ENCODE measurements at regions not wholly inside any gene's neighbourhood (a gene's known extent, or its start where the extent isn't known, plus 50 kb on each side); places are given as distances from the start of the nearest gene placed in this dataset.
"Not testable (repeated sequence)": the region's sequence is repeated elsewhere in the genome, so short reads cannot be mapped to it uniquely, and the experiment has no call there.

GRCh38 chr15:37394402-37395099, 294.2 kb upstream of the MEIS2 start:
- DNase-seq (ENCODE audit: low spot score): no peak
- intact Hi-C loops (cut with DNase I): no loop called here

DNA sequence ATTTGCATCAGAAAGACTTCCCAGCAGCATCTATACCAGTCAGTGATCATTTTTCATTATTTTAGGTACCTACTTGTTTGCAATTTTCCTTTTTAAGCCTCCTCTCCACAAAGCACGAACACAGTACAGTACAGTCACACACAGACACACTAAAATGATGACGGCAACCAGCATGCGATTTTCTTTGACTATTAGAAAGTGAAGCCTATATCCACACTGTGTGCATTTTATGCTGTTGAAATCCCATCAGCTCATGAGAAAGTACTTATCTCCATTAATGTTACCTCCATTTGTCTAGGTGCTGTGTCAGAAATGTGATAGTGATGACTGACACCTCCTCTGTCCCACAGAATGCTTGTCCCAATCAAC, 294.7 kb upstream of the MEIS2 start:
- intact Hi-C loops (cut with DNase I): no loop called here

DNA sequence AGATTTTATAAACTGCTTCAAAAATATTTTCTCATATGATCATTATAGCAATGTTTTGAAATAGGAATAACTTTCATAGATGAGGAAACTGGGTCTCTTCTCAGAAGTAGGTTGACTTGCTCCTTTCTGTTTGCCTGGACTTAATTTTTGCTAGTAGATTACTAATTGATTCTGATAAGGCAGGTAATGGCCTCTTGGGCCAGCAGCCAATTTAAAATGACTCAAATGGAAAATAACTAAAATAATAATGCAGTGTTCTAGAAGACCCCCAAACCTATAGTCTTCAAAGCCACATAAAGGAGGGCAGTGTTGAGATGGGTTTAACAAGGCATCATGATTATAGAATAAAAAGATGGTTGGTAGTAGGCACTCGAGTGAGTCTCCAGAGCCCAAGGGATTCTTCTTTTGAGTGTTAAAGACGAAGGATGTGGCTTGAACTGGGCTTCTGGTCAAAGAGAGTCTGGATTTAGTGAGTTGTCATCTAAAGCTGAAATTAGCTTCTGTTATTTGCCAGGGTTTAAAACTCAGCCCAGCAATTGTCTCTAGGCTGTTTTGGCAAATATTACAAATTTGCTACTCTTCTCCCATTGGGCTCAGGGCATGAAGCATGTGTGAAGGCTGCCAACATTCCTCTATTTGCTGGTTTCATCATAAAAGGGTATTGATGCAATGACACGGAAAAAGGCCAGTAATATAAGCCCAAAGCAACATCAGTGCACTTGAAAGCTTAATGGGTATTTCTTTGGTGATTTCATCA, 297.1 kb upstream of the MEIS2 start:
- intact Hi-C loops (cut with DNase I): no loop called here
- no peak for DNase-seq (ENCODE audit: low spot score)

More for the DNA sequence above, 294.7 kb upstream of the MEIS2 start:
- no peak for DNase-seq (ENCODE audit: low spot score)

DNA sequence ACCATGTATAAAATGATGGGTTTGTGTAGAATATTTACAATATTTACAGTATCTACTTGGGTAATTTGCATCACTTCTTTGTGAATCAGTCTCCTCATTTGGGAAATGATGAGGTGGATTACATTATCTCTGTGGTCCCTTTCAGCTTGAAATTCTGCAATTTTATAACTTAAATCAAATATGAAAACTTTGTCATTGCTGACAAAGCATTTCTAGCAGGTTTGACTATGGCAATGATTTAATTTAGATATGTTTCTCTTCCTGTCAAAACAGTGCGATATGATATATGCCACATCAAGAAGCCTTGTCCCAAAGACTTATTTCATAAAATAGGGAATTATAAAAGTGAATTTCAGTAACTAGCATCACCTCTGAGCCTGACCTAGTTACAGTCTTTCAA, 315.8 kb upstream of the MEIS2 start:
- intact Hi-C loops (cut with DNase I): no loop called here
- DNase-seq (ENCODE audit: low spot score): no peak

DNA sequence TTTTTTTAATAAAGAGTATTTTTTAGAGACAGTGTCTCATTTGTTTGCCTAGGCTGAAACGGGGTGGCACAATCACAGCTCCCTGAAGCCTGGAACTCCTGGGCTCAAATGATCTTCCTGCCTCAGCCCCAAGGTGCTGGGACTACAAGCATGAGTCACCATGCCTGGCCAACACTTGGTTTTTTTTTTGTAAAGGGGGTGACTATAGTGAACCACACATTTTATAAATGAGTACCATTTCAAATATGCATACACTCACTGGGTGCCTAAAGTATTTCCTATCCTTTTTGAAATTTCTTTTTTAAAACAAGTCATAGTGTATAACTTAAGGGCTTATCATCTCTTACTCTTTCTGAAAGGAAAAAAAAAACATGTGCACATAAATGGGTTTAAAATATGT, 325.2 kb upstream of the MEIS2 start:
- no peak for DNase-seq (ENCODE audit: low spot score)
- intact Hi-C loops (cut with DNase I): no loop called here

DNA sequence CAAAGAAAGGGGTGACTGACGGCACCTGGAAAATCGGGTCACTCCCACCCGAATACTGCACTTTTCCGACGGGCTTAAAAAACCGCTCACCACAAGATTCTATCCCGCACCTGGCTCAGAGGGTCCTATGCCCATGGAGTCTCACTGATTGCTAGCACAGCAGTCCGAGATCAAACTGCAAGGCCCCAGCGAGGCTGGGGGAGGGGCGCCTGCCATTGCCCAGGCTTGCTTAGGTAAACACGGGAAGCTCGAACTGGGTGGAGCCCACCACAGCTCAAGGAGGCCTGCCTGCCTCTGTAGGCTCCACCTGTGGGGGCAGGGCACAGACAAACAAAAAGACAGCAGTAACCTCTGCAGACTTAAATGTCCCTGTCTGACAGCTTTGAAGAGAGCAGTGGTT, 327.0 kb upstream of the MEIS2 start:
- DNase-seq (ENCODE audit: low spot score); intact Hi-C loops (cut with DNase I): not testable (repeated sequence)

GRCh38 chr15:37446921-37447320, 346.6 kb upstream of the MEIS2 start:
- DNase-seq (ENCODE audit: low spot score): no peak
- intact Hi-C loops (cut with DNase I): no loop called here

DNA sequence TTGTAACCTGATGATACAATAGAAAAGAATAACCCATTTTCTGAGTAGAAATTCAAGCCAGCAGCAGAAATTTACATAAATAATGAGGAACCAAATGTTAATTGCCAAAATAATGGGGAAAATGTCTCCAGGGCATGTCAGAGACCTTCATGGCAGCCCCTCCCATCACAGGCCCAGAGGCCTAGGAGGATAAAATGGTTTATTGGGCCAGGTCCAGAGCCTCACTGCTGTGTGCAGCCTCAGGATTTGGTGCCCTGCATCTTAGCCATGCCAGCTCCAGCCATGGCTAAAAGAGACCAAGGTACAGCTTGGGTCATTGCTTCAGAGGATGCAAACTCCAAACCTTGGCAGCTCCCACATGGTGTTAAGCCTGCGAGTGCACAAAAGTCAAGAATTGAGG, 352.1 kb upstream of the MEIS2 start:
- no peak for DNase-seq (ENCODE audit: low spot score)
- intact Hi-C loops (cut with DNase I): no loop called here

DNA sequence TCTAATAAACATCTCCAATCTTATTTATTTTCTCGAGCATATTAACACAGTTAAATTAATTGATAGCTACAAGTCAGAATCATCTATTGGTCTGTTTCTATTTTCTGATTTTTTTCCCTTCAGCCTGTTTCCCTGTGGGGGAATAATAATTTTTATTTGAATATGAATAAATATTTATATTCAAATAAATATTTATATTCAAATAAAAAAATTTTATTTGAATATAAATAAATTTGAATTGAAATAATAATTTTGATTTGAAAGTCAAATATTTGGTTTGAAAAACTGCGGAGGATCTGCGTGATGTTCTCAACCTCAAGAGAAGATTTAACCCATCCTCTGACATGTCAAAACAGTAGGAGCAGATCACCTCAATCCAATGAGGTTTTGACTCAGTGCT, 380.1 kb upstream of the MEIS2 start:
- no peak for DNase-seq (ENCODE audit: low spot score)
- intact Hi-C loops (cut with DNase I): no loop called here

- intact Hi-C loops (cut with DNase I): no loop called here
- no peak for DNase-seq (ENCODE audit: low spot score)
Observed at GRCh38 chr15:37481126-37481525, 380.8 kb upstream of the MEIS2 start.

DNA sequence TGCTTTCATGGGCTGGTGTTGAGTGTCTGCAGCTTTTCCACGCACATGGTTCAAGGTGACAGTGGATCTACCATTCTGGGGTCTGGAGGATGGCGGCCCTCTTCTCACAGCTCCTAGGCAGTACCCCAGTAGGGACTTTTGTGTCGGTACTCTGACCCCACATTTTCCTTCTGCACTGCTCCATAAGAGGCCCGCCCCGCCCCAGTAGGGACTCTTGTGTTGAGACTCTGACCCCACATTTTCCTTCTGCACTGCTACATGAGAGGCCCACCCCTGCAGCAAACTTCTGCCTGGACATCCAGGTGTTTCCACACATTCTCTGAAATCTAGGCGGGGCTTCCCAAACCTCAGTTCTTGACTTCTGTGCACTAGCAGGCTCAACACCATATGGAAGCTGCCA, 383.4 kb upstream of the MEIS2 start:
- DNase-seq (ENCODE audit: low spot score): no peak
- intact Hi-C loops (cut with DNase I): no loop called here

DNA sequence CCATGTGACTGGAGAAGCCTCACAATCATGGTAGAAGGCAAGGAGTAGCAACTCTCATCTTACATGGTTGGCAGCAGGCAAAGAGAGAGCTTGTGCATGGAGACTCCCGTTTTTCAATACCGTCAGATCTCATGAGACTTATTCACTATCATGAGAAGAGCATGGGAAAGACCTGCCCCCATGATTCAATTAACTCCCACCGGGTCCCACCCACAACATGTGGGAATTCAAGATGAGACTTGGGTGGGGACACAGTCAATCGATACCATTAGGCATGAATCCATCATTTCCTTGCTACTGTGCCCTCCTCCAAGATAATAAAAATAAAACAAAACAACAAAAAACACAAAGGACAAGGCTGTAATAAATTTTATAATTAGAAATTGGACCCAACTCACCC, 384.7 kb upstream of the MEIS2 start:
- intact Hi-C loops (cut with DNase I): no loop called here
- no peak for DNase-seq (ENCODE audit: low spot score)

DNA sequence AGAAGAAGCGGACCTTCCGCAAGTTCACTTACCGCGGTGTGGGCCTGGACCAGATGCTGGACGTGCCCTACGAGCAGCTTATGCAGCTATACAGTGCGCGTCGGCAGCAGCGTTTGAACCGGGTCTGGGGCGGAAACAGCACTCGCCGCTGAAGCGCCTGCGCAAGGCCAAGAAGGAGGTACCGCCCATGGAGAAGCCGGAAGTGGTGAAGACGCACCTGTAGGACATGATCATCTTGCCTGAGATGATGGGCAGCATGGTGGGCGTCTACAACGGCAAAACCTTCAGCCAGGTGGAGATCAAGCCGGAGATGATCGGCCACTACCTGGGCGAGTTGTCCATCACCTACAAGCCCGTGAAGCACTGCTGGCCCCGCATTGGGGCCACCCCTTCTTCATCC, 390.4 kb upstream of the MEIS2 start:
- intact Hi-C loops (cut with DNase I): no loop called here
- no peak for DNase-seq (ENCODE audit: low spot score)

DNA sequence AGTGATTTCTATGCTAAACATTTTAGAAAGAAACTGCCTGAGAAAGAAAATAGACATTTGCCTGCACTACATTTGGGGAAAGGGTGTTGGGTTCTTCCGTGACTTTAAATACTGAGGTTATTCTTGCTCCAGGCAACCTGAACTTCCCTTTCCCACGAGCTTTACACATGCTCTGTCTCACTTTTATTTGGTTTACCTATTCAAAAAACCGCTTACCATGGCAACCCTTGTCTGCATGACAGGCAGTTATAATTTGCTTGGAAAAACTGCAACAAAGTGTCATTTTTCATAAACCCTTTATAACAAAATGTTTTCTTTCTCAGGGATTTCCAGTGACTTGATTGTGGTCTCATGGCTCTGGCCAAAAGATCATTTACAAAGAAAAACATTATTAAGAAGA, 416.3 kb upstream of the MEIS2 start:
- no peak for DNase-seq (ENCODE audit: low spot score)
- intact Hi-C loops (cut with DNase I): no loop called here

DNA sequence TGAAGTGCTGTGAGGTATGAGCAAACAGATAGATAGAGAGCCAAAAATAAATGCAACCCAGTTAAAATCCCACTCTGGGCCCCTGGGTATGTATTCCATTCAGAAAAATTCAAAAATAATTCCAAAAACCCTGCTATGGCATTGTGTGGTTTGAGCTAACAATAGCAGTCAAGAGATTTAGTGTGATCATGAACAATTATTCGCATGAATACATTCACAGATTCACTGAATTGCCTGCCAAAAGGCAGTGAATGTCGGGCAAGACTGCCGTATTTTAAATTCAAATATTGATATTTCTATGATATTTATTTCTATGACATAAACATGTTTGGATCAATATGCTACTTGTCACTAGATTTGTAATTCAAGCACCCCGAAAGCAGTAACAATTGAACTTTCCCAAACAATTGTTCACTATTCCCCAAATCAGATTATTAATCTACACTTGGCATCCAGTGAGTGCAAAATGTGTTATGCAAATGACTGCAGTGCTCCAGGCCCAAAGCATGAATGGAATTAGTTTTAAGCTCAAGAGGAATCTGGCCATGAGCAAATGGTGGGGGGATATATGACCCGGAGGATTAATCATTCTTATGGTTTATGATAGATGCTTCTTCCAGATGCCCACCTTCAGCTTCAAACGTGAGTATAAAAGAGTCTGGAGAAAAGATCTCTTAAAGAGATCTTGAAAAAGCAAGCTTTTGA, 417.0 kb upstream of the MEIS2 start:
- no peak for DNase-seq (ENCODE audit: low spot score)
- intact Hi-C loops (cut with DNase I): no loop called here

DNA sequence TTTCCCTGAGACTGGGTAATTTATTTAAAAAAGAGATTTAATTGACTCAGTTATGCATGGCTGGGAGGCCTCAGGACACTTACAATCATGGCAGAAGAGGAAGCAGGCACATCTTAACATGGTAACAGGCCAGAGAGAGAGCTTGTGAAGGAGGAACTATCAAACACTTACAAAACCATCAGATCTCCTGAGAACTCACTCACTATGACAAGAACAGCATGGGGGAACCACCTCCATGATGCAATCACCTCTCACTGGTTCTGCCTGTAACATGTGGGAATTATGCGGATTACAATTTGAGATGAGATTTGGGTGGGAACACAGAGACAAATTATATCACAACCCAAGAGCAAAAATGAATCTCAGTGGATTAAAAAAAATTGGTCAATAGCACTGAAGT, 416.0 kb upstream of the TMCO5A start:
- intact Hi-C loops (cut with DNase I): no loop called here
- no peak for DNase-seq (ENCODE audit: low spot score)

DNA sequence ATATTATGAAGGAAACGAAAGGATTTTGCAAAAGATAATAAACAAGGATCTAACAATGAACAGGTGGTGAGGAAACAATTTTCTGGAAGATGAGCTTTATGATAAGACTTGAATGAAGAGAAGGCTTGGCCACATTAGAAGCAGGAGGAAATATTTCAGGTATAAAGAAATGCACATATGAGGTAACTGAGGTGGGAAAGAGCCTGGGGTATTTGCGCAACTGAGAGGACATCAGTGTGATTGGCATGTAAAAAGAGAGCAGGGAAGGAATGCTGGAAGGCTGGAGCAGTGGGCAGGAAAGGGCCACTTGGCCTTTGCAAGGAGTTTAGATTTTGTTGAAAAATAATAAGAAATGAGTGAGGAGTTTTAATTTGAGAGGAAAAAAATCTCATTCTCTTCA, 414.4 kb upstream of the TMCO5A start:
- intact Hi-C loops (cut with DNase I): no loop called here
- no peak for DNase-seq (ENCODE audit: low spot score)

- intact Hi-C loops (cut with DNase I): no loop called here
- DNase-seq (ENCODE audit: low spot score): no peak
Observed at GRCh38 chr15:37520882-37521281, 413.6 kb upstream of the TMCO5A start.

DNA sequence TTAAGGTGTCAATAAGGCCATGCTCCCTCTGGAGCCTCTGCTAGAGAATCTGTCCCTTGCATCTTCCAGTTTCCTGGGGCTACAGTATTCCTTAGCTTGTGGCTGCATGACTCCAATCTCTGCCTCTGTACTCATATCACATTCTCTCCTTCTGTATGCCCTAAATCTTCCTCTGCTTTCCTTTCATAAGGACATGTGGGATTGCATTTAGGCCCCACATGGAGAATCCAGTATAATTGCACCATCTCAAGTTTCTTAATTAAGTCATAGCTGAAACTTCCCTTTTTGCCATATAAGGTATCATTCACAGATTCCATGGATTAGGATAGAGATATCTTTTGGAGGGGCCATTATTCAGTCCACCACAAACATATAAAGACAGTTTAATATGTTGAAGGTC, 409.8 kb upstream of the TMCO5A start:
- DNase-seq (ENCODE audit: low spot score): no peak
- intact Hi-C loops (cut with DNase I): no loop called here

GRCh38 chr15:37528432-37528831, 406.0 kb upstream of the TMCO5A start:
- intact Hi-C loops (cut with DNase I): no loop called here
- DNase-seq (ENCODE audit: low spot score): no peak

- no peak for DNase-seq (ENCODE audit: low spot score)
- intact Hi-C loops (cut with DNase I): no loop called here
Observed at GRCh38 chr15:37536967-37537605, 397.4 kb upstream of the TMCO5A start.
